Activated T-cell treated with anti-CD3 and anti-CD28 coated beads, Interleukin-2, amount 50 U/mL, for 72 hours (primary cell): ENCODE measurements at regions not wholly inside any gene's neighbourhood (a gene's known extent, or its start where the extent isn't known, plus 50 kb on each side); places are given as distances from the start of the nearest gene placed in this dataset.

Experiments used
- ATAC-seq, 2 donors: fragments of 150-1000 bp; cut with Tn5 transposase; replicated peaks in 1 of 2; 2 replicates each; pipeline ENCODE4 v1.10.0; 2021; ENCODE audit warnings: moderate library complexity in 2 of 2, mild to moderate bottlenecking in 1 of 2
- DNase-seq, 2 donors: peaks; one replicate each; pipeline ENCODE4 v3.0.0; 2021 to 2022; ENCODE audit warnings: mixed read lengths in 1 of 2
- H3K27ac Mint-ChIP-seq: one replicate; pipeline ENCODE4 v1.8.0; 2022; ENCODE audit warnings: mild to moderate bottlenecking, moderate library complexity, mixed read lengths
- H3K27me3 Mint-ChIP-seq: one replicate; pipeline ENCODE4 v1.8.0; 2022; ENCODE audit warnings: low read depth, mixed read lengths
- H3K36me3 Mint-ChIP-seq, 2 donors: one replicate each; pipeline ENCODE4 v1.8.0; 2022; ENCODE audit warnings: mixed read lengths in 2 of 2, mild to moderate bottlenecking in 1 of 2; ENCODE audit not compliant: insufficient read depth in 2 of 2
- H3K4me1 Mint-ChIP-seq: one replicate; pipeline ENCODE4 v1.8.0; 2022; ENCODE audit warnings: low read depth, mixed read lengths
- H3K4me3 Mint-ChIP-seq, 2 donors: one replicate each; pipeline ENCODE4 v1.8.0; 2022; ENCODE audit warnings: mild to moderate bottlenecking in 2 of 2, mixed read lengths in 2 of 2, moderate library complexity in 2 of 2
- H3K9me3 Mint-ChIP-seq, 2 donors: one replicate each; pipeline ENCODE4 v1.8.0; 2022; ENCODE audit warnings: mixed read lengths in 2 of 2

GRCh38 chr9:113796646-113797426 lies 79.3 kb upstream of the ZNF618 start:
- Mint-ChIP-seq H3K4me1 (no peaks in the 10 kb centered on the region), H3K27me3 (no peaks in the 10 kb centered on the region), H3K27ac (no peak overlapping the region), H3K4me3 (no peak overlapping the region), H3K36me3 (no peaks in the 10 kb centered on the region), H3K9me3 (no peaks in the 10 kb centered on the region)
- ATAC-seq (no peak), DNase-seq (no peak)

DNA sequence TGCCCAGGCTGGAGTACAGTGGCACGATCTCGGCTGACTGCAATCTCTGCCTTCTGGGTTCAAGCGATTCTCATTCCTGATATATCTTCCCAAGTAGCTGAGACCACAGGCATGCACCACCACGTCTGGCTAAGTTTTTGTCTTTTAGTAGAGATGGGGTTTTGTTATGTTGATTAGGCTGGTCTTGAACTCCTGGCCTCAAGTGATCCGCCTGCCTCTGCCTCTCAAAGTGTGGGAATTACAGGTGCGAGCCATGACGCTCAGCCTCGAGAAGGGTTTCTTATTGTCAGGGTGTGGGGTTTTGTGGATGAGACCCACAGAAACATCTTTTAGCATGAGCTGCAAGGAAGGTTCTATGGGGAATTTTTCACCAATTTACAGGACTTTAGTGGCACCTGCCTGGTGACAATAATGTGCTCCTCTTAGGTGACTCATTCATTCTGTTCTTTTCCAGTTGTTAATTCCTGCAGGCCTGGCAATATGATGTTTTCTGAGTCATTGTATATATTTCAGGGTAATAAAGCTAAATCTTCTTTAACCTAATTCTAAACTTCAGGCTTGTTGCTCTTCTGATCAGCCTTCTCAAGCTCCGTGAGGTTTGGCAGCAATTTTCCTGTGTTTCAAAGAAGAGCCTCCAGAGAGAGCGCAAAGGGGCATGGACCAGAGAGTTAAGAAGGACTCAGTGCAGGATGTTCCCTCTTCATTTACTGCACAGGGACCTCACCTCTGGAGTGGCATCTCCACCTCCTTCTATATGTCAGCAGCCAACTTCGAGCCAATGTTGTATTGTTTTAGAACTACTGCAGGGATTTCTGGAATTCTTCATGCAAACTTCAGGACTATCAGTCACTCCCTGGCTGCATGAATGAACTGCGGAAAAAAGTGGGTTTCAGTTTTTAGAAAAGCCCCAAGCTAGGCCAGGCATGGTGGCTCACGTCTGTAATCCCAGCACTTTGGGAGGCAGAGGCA lies 77.8 kb upstream of the ZNF618 start:
- Mint-ChIP-seq H3K9me3 (no peaks in the 10 kb centered on the region), H3K4me1 (no peaks in the 10 kb centered on the region), H3K27ac (no peak overlapping the region), H3K4me3 (no peak overlapping the region), H3K27me3 (no peaks in the 10 kb centered on the region), H3K36me3 (no peaks in the 10 kb centered on the region)
- DNase-seq (no peak), ATAC-seq (no peak)

DNA sequence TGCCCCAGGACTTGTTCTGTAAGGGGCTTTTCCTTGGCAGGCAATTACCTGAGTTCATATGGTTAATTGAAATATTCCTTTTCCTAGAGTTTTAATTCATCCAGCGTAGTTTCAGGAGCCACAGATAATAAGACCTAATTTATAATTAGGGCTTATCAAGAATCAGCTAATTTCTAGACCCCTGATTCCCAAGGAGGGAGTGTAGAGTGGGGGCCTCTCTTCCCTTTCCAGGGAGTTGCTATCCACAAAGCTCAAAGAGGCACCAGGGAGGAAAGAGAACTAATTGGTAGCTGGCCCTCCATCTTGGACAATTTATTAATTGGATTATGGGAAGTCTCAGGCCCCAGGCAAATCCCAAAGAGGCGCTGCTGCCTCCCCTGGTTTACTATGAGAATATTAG lies 75.8 kb upstream of the ZNF618 start:
- H3K4me1 Mint-ChIP-seq, result no peaks in the 10 kb centered on the region
- DNase-seq, result no peak
- no peaks in the 10 kb centered on the region for H3K36me3 Mint-ChIP-seq
- H3K27ac Mint-ChIP-seq, result no peak overlapping the region
- H3K9me3 Mint-ChIP-seq, result no peaks in the 10 kb centered on the region
- H3K4me3 Mint-ChIP-seq, result no peak overlapping the region
- no peaks in the 10 kb centered on the region for H3K27me3 Mint-ChIP-seq
- no peak for ATAC-seq

DNA sequence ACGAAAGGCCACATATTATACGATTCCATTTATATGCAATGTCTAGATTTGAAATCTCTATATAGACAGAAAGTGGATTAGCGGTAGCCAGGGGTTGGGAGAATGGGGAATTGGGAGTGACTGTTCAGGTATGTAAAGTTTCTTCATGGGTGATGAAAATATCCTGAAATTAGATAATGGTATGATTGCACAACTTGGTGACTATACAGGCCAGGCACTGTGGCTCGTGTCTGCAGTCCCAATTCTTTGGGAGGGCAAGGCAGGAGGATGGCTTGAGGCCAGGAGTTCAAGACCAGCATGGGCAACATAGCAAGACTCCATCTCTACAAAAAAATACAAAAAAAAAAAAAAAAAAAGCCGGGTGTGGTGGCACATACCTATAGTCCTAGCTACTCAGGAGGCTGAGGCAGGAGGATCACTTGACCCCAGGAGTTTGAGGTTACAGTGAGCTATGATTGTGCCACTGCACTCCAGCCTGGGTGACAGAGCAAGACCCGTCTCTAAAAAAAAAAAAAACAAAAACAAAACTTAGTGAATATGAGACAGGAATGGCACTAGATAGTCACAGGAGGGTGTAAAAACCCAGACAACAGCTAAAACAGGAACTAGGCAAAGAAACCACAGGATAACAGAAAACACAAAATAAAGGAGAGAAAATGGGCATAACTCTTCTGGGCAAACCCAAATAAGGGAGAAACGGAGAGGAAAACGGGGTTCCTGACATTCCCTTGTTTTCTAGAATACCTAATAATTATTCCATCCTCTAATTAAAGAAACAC lies 72.1 kb upstream of the ZNF618 start:
- Mint-ChIP-seq H3K9me3 (no peaks in the 10 kb centered on the region), H3K4me1 (peaks cover 5% of the 10 kb centered on the region), H3K27ac (no peak overlapping the region), H3K36me3 (no peaks in the 10 kb centered on the region), H3K4me3 (no peak overlapping the region), H3K27me3 (no peaks in the 10 kb centered on the region)
- DNase-seq, result no peak
- ATAC-seq, result no peak

DNA sequence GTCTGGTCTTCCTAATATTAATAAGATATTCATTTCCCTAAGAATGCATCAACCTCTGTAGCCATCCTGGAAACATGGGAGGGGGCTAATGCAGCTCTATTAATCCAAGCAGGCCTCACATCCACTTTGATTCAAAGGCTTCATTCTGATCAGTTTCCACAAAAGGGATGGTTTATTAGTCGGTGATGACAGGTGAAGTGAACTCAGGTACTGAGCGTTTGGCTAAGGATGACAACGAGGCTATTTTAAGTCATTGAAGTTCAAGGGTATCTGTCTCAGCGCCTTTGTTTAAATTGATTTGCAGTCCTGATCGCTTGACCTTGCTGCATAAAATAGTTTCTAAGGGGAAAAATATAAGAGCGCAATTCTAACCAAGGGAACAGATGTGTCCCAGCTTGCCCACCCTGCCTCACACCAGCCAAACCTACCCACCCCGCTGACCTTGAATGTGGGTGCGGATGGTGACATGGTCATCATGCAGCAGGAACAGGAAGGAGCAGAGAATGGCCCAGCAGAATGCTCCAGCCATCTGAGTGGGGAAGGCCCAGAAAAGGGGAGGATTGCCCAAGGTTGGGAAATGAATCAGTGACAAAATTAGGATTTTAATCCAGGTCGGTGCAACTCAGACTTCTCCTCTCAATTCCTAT lies 70.5 kb upstream of the ZNF618 start:
- no peak for DNase-seq
- peaks cover 5% of the 10 kb centered on the region for H3K4me1 Mint-ChIP-seq

DNA sequence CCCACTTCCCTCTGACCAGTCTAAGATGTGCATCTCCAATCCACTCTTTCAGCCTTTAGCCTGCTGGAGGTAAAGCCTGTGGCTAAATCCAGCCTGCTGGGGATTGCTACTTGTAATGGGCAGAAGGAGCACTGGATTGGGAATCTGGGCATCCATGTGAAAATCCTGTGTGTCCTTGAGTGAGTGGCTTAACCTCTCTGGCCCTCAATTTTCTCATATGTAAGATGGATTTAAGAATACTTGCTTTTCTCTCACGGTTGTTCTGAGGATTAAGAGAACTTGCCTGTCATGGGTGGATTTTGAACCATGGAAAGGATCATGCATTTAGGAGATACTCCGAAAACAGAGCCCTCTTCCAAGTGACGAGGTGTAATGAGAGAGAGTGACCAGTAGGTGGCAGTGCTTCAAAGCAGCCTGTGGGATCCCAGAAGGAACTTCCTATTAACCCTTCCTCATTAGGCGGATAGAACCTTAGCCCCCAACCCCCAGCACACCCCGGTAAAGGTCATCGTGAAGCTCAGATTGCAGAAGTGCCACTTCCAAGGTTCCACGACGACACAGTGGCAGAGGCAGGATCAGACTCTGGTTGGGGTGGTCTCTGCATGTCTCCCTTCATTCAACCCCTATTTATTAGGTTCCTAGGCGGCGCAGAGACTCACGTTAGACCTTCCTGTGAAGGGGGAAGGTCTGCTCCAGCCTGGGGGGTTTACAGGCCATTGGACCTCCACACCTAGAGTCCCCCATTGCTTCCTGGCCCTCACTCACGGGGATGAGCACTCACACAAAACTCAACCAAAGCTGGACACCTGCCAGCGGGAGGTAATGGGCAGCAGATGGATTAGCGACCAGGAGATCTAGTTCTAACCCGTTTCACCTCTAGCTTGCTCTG lies 68.7 kb upstream of the ZNF618 start:
- Mint-ChIP-seq H3K27me3 (peaks cover 5% of the 10 kb centered on the region), H3K4me3 (no peak overlapping the region), H3K9me3 (no peaks in the 10 kb centered on the region), H3K4me1 (peaks cover 5% of the 10 kb centered on the region), H3K27ac (no peak overlapping the region), H3K36me3 (no peaks in the 10 kb centered on the region)
- no peak for ATAC-seq
- DNase-seq, result peak; percentile 26 to 33

More for the DNA sequence above, 70.5 kb upstream of the ZNF618 start:
- Mint-ChIP-seq H3K9me3 (no peaks in the 10 kb centered on the region), H3K27me3 (no peaks in the 10 kb centered on the region), H3K36me3 (no peaks in the 10 kb centered on the region), H3K4me3 (no peak overlapping the region), H3K27ac (no peak overlapping the region)
- no peak for ATAC-seq

DNA sequence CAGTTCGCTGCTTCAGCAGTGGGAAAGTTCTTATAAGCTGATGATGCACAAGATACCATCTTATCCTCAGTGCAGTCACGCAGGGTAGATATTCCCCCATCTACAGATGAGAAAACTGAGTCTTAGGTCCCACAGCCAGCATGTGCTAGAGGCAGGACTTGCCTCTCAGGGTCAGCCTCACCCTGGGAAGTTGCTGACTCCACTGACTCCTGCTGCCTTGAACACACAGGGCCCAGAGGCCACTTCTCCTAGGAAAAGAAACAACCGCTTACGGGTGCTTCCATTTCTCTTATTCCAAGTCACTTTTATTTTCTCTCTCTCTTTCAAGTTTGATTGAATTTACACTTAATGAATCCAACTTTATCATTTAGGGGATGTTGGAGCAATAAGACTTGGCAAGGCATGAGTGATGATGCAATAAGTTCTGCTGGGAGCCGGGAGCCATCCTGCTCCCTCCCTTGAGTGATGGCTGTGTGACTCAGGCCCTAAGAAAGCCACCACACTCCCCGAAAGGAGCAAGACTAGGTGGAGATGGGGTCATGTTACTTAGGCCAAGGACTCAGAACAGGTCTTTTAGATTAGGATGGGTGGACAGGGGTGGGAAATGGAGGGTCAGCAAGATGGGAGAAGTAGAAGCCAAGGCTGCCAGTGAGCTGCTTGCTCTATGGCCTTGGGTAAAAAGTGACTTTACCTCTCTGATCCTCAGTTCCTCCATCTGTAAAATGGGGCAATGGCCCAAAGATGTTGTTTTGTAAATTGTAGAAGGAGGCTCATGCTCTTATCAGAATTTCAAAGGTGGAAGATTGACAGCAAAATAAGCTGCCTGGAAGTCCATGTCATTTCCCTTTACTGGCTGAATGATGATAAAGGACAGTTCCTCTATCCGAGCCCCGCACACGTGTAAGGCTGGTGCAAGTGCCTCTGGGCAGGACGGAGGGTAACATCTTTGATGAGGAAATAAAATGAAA lies 67.4 kb upstream of the ZNF618 start:
- H3K9me3 Mint-ChIP-seq, result no peaks in the 10 kb centered on the region
- H3K4me1 Mint-ChIP-seq, result peaks cover 5% of the 10 kb centered on the region
- ATAC-seq (no peak), DNase-seq (no peak)
- H3K4me3 Mint-ChIP-seq, result no peak overlapping the region
- H3K27me3 Mint-ChIP-seq, result peaks cover 14% of the 10 kb centered on the region
- no peak overlapping the region for H3K27ac Mint-ChIP-seq
- H3K36me3 Mint-ChIP-seq, result no peaks in the 10 kb centered on the region

DNA sequence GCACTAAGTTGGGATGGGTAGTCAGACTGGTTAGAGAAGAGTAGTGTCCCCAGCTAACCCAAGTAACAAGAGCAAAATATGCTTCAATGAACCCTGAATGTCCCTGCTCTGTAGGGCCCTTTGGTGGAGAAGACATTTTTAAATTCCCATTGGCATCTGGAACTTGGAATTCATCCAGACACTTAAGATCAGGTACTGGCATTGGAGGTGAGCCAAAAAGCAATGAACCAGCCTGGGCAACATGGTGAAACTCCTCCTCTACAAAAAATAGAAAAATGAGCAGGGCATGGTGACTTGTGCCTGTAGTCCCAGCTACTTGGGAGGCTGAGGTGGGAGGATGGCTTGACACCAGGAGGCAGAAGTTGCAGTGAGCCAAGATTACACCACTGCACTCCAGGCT lies 58.9 kb upstream of the ZNF618 start:
- H3K27ac Mint-ChIP-seq, result no peak overlapping the region
- ATAC-seq, result no peak
- H3K36me3 Mint-ChIP-seq, result no peaks in the 10 kb centered on the region
- H3K4me3 Mint-ChIP-seq, result no peak overlapping the region
- H3K27me3 Mint-ChIP-seq, result peaks cover 31% of the 10 kb centered on the region
- peaks cover 0 to 2% of the 10 kb centered on the region in 2 donors for H3K9me3 Mint-ChIP-seq
- H3K4me1 Mint-ChIP-seq, result no peaks in the 10 kb centered on the region
- no peak for DNase-seq

- Mint-ChIP-seq H3K27ac (no peak overlapping the region), H3K4me1 (no peaks in the 10 kb centered on the region), H3K36me3 (peaks cover 0 to 2% of the 10 kb centered on the region in 2 donors), H3K4me3 (no peak overlapping the region), H3K27me3 (peaks cover 29% of the 10 kb centered on the region), H3K9me3 (peaks cover 0 to 2% of the 10 kb centered on the region in 2 donors)
- DNase-seq (no peak), ATAC-seq (no peak)
These were observed 57.7 kb upstream of the ZNF618 start for GRCh38 chr9:113818391-113818790.

DNA sequence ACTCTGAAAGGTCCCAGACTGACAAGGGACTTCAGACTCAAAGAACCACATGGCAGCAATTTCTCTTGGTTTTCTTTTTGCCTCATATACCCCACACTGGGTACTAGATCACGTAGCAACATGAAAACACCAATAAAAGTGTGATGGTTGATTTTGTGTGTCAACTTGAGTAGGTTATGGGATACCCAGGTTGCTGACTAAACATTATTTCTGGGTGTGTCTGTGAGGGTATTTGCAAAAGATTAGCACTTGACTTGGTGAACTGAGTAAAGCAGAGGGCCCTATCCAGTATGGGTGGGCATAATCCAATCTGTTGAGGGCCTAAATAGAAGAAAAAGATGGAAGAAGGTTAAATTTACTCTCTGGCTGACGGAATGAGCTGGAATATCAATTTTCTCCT lies 53.8 kb upstream of the ZNF618 start:
- H3K27ac Mint-ChIP-seq, result no peak overlapping the region
- no peaks in the 10 kb centered on the region for H3K4me1 Mint-ChIP-seq
- H3K27me3 Mint-ChIP-seq, result peaks cover 26% of the 10 kb centered on the region
- no peak for DNase-seq
- H3K4me3 Mint-ChIP-seq, result no peak overlapping the region
- ATAC-seq, result no peak
- peaks cover 2 to 3% of the 10 kb centered on the region in 2 donors for H3K9me3 Mint-ChIP-seq
- H3K36me3 Mint-ChIP-seq, result peaks cover 0 to 2% of the 10 kb centered on the region in 2 donors

- no peak overlapping the region for H3K27ac Mint-ChIP-seq
- H3K4me3 Mint-ChIP-seq, result no peak overlapping the region
- H3K4me1 Mint-ChIP-seq, result no peaks in the 10 kb centered on the region
- H3K27me3 Mint-ChIP-seq, result peaks cover 16% of the 10 kb centered on the region
- ATAC-seq (no peak), DNase-seq (no peak)
- peaks cover 0 to 4% of the 10 kb centered on the region in 2 donors for H3K36me3 Mint-ChIP-seq
- peaks cover 2 to 4% of the 10 kb centered on the region in 2 donors for H3K9me3 Mint-ChIP-seq
These were observed 52.7 kb upstream of the ZNF618 start for GRCh38 chr9:113823421-113823820.
